NCI-H2227 (cell line): ENCODE measurements at regions not wholly inside any gene's neighbourhood (a gene's known extent, or its start where the extent isn't known, plus 50 kb on each side); places are given as distances from the start of the nearest gene placed in this dataset.
A peak's percentile ranks its signal among the peaks of the same experiment; 100 is the strongest.

ENCODE experiments used
- DNase-seq: peaks from one replicate; lab custom pipeline; 2025; ENCODE audit not compliant: unreplicated experiment; lab: John Stamatoyannopoulos, UW

- peak; percentile 21 for DNase-seq
Measured at GRCh38 chr1:81410351-81410750, 390.4 kb upstream of the ADGRL2 start.

GRCh38 chr1:81409780-81410274, 390.9 kb upstream of the ADGRL2 start:
- DNase-seq = no peak

GRCh38 chr1:81409262-81409661, 391.5 kb upstream of the ADGRL2 start:
- DNase-seq = no peak

DNA sequence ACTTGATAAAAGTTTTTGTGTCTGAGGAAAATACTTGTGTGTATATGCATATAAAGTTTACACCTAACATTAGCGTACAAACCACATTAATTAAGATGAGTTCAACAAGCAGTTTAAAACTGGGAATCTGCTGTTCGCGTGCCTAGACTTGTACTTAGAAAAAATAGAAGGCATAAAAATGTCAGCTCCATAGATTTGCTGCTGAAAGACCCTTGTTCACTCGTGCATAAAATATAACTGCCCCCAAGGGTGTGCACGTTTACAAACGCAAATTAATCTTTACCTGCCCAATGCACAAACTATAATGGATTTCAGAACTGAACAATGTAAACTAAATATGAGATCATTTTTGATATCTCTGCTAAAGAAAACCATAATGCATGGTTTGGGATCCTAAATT, 392.3 kb upstream of the ADGRL2 start:
- DNase-seq = no peak

GRCh38 chr1:81407000-81407821, 393.5 kb upstream of the ADGRL2 start:
- DNase-seq = peak; percentile 25

GRCh38 chr1:81406292-81406999, 394.3 kb upstream of the ADGRL2 start:
- no peak for DNase-seq

DNA sequence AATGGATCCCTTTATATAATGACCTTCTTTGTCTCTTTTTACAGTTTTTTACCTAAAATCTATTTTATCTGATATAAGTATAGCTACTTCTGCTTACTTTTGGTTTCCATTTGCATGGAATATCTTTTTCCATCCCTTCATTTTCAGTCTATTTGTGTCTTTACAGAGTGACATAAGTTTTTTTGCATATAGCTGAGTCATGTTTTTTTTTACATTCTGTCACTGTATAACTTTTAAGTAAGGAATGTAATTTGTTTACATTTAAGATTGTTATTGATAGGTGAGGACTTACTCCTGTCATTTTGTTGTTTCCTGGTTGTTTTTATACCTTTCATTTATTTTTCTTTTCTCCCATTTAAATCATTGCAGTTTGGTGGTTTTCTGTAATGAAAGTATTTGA, 402.7 kb upstream of the ADGRL2 start:
- no peak for DNase-seq

DNA sequence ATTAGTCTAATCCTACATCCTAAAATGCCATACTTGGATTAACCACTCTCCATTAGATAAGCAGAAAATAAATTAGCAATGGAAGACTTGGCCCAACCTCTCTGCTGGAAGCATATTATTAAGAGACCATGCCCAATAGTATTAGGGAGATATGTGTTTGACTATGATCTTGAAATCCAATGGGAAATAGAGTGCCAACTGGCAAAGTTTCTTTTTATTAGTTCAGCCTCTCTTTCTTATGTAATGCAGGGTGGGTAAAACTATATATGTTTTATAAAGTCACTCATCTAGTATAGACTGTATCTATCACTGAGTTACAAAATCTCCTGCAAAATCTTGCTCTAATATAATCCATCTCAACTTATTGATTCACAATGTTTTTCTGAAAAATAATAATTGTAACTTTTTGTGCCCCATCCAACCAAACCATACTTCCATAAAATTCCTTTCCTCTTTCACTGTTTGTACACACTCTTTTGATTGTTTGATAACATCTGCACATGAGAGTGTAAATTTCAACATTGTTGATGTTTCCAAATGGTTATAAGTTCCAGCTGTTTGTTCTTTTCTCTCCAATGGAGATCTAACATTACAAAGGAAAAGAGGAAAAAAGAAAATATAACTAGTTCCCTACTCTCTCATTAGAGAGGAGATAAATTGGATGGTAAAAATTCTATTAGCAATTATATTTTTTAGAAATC, 408.1 kb upstream of the ADGRL2 start:
- no peak for DNase-seq

DNA sequence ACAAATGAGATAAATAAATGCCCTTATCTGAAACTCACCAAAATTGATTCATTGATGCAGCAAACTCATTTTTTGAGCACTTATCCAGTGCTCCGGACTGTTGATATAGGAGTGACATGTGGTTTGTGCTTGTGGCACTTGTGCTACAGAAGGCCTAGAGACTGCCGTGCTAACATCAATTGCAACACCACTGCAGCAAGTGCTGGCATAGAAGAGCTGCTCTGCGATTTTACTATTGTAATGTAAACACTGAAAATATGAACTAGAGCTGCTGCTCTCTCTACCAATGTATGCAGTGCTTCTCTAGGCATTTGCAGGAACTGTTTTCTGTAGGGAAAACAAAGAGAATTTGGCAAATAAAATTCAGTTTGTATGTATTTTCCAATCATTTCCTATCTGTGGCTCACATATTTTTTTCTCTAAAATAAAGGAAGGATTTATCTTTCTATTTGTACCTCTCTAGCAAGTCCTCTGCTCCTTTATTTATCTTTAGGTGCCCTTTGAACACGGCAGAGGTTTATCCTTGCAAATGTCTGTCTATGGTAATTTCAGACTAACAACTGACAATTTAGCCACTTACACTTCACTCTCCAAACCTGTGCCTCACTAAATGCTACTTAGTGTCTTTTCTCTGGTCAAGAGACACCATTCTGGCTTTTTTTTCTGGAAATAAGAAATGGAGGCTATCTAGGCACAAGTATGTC, 409.5 kb upstream of the ADGRL2 start:
- peak; percentile 41 for DNase-seq

DNA sequence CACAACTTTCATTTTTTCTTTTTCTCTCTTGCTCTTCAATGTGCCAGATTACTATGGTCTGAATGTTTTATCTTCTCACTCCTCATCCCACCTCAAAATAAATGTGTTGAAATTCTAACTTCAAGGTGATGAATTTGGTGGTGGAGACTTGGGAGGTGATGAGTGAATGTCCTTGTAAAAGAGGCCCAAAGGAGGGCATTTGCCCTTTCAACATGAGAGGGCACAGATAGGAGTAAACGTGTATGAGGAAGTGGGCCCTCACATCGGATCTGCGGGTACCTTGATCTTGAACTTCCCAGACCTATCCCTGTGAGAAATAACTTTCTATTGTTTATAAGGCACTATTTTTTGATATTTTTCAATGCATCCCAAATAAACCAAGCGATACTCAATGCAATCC, 412.3 kb upstream of the ADGRL2 start:
- no peak for DNase-seq

DNA sequence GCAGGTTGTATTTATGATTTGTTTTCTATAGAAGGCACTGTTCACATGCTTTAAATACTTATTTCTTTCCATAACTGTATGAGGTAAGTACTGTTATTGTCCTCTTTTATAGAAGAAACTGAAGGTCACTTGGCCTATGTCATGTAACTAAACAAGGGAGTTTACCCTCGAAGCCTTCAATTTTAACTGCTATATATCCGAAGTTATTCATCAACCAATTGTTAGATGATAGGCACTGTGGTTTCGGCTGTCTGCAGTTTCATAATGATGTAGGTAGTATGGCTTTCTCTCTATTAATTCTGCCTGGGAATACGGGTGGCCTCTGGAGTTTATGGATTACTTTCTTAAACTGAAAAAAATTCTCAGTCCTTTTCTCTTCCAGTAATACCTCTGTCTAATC, 413.3 kb upstream of the ADGRL2 start:
- no peak for DNase-seq

GRCh38 chr1:81382561-81382960, 418.2 kb upstream of the ADGRL2 start:
- no peak for DNase-seq

GRCh38 chr1:81381881-81382280, 418.9 kb upstream of the ADGRL2 start:
- no peak for DNase-seq

DNA sequence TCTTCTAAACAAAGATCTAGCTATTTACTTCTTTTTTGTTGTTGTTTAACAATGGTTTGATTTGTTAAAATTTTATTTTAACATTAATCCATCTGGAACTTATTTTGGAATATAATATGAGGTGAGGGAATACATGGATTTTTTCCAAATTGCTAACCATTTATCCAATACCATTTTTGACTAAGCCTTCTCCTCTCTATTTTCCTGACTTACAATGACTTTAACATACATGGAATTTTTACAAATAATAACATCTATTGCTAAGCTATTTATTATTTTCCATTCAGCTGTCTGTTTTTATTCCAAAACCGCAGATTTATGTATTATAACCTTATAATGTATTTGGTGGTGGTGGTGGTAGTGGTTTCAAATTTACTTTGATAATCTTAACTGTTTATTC, 420.3 kb upstream of the ADGRL2 start:
- DNase-seq = no peak

GRCh38 chr1:81379430-81379829, 421.3 kb upstream of the ADGRL2 start:
- DNase-seq = no peak

DNA sequence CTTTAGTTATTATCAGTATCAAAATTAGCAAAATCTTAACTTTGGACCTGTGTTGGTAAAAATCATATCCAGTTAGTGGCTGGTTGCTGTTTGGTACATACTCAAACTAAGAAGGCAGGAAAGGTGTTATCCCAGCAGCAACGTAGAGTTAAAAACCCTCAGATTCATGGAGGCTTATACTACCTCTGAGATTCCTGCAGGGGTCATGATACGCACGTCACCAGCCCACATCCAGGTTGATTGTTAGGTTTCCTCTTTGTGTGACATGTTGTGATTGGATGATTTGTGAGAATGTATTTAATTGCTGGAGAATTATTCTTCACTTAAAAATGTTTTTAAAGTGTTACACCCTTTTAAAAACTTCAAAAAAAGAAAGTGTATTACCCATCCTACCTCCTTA, 423.3 kb upstream of the ADGRL2 start:
- no peak for DNase-seq

- no peak for DNase-seq
Measured at GRCh38 chr1:81375884-81376548, 424.7 kb upstream of the ADGRL2 start.

DNA sequence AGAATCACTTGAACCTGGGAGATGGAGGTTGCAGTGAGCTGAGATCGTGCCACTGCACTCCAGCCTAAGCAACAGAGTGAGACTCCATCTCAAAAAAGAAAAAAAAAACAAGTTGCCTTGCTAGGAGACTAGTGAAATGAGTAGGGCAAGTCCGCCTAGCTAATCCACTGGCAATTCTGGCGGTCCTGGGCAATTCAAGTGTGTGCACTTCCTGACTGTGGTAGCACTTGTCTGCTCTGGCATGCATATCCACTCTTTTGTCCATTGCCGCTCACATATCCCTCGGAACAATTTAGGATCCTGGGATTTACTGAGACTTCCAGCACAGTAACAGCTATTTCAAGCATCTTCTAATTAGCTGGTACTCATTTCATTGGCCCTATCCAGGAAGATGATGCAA, 426.3 kb upstream of the ADGRL2 start:
- DNase-seq = no peak

DNA sequence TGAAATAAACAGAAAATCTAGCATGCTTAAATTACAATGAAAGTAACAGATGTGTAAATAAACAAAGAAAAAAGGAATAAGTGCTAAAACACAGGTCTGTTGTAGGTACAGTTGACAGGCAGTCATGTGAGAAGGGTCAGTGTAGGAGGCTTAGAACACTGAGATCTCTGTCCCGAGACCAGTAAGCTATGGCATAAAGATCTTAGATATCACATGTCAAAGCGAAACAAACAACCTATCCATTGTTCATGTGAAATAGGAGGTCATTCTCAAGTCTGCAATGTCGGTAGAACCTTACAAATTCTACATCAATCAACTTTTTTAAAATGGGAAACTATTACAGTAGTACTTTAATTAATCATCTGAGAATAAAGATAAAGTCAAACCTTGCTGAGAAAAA, 428.9 kb upstream of the ADGRL2 start:
- no peak for DNase-seq

DNA sequence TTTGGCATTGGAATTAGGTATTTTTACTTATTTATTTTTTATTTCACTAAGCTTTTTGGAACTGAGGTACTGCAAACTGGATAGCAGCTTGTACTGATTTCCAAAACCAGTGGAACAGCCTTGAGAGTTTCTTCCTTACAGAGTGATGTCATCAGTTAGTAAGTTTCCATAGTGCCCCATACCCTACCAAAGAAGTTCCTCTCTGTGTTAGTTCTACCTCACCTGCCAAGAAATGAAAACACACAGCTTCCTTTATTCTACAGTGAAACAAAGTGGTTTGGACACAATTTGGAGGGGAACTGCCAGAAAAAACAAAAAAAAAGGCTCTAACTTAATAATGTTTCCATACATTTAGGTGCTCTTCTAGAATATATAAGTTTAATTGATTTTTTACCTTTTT, 430.9 kb upstream of the ADGRL2 start:
- no peak for DNase-seq

DNA sequence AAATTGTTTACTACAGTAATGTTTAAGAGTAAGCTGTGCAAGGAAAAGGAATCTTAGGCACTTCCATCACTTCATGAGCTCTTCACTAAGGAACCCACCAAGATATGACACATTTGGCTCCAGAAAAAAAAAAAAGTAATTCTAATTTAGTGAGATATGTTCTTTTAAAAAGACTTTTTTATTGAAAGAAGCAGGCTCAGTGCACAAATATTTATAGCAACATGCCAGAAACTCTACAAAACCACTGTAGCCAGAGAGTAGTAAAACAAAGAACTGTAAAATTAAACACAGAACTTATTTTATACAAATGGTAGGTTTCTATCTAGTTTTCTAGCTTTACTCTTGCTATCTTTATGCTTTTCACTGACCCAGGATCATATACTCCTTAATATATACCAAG, 434.6 kb upstream of the ADGRL2 start:
- DNase-seq = no peak
